GM18499 (cell line): ENCODE measurements at regions not wholly inside any gene's neighbourhood (a gene's known extent, or its start where the extent isn't known, plus 50 kb on each side); places are given as distances from the start of the nearest gene placed in this dataset.
"Not testable (repeated sequence)": the region's sequence is repeated elsewhere in the genome, so short reads cannot be mapped to it uniquely, and the experiment has no call there.

ENCODE experiments used
- ATAC-seq: cut with Tn5 transposase; IDR thresholded peaks from one replicate; pipeline ENCODE4 v1.9.1; 2021; ENCODE audit warnings: moderate number of reproducible peaks; ENCODE audit not compliant: insufficient read depth, unreplicated experiment

- ATAC-seq: no peak
Observed at GRCh38 chr20:43837856-43838702, 76.6 kb upstream of the TOX2 start.

GRCh38 chr20:43836790-43837189 is 77.9 kb upstream of the TOX2 start:
- no peak for ATAC-seq

GRCh38 chr20:43835944-43836508 is 78.6 kb upstream of the TOX2 start:
- ATAC-seq: no peak

- ATAC-seq: no peak
Observed at GRCh38 chr20:43833511-43834395, 80.9 kb upstream of the TOX2 start.

GRCh38 chr20:43832961-43833360 is 81.7 kb upstream of the TOX2 start:
- no peak for ATAC-seq

- ATAC-seq: no peak
Observed at GRCh38 chr20:43832096-43832816, 82.4 kb upstream of the TOX2 start.

DNA sequence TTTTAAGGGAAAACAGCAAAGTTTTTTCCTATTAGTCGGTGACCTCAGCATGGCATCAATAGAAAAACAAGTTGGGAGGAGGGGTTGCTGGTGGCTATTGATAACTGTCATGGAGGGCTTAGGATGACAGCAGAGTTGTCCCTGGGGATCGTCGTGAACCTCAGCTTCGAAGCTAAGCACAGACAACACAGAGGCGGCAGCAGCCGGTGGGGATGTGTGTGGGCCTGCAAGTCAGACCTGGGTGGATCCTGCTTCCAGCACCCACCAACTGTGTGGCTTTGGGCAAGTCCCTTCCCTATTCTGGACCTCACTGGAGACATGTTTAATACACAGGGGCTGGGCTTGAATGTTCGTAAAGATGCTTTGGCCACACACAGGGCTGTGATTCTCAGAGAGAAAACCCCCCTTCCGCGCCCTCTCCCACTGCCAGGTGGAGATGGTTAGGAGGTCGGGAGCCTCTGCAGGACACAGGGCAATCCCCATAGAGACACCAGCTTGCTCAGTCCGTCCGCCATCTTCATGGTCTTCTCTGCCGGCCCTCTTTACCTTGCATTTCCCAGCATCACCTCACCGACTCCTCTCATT is 83.1 kb upstream of the TOX2 start:
- ATAC-seq: no peak

DNA sequence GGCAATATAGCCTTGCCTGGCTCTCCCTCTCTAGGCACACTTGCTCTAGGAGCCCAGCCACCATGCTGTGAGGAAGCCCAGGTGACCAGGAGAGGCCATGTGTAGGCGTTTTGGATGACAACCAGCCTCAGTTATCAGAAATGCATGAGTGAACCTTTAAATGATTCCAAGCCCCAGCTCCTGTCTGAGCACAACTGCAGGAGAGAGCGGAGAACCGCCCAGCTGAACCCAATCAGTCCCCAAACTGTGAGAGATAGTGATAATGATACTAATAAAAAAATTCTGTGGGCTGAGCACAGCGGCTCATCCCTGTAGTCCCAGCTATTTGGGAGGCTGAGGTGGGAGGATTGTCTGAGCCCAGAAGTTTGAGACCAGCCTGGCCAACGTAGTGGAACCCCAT is 83.8 kb upstream of the TOX2 start:
- ATAC-seq: no peak

GRCh38 chr20:43829951-43830690 is 84.5 kb upstream of the TOX2 start:
- ATAC-seq: no peak

GRCh38 chr20:43827940-43828562 is 86.6 kb upstream of the TOX2 start:
- no peak for ATAC-seq

DNA sequence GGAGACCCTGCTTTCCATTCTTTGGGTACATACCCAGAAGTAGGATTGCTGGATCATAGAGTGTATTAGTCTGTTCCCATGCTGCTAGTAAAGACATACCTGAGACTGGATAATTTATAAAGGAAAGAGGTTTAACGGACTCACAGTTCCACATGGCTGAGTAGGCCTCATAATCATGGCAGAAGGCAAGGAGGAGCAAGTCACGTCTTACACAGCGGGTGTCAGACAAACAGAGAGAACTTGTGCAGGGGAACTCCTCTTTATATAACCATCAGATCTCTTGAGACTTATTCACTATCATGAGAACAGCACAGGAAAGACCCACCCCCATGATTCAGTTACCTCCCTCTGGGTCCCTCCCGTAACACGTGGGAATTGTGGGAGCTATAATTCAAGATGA is 87.7 kb upstream of the TOX2 start:
- not testable (repeated sequence) for ATAC-seq

DNA sequence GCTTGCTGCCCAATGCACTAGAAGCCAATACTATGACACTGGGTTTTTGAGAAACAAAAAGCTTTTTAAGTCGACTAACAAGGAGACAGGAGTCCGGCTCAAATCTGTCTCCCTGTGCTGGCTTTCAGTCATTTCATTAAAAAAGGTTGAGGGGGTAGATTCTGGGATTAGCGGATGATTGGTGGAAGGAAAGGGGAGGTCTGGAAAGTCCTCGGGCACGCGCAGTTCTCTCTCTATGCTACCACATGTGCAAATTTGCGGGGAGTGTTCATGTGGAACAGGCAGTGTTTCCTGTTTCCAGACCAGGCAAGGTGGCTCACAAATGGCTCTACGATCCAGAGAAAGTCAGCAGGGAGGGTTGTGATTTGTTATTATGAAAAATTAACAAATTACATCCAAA is 89.1 kb upstream of the TOX2 start:
- no peak for ATAC-seq

DNA sequence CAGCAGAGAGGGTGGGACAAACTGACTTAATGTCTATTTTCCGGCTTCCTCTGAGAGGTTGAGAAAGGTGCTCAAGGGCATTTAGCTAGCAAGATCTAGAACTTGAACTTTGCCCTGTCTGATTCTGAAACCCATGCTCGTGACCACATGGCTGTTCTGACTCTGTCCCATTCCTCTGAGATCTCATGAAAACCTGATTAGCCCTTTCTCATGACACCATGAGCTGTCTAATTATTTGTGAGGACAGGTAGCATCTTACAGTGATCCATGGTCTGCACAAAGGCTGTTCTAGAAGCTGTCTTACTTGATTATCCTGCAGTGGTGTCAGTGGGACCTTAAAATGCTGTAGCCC is 89.6 kb upstream of the TOX2 start:
- ATAC-seq: no peak

DNA sequence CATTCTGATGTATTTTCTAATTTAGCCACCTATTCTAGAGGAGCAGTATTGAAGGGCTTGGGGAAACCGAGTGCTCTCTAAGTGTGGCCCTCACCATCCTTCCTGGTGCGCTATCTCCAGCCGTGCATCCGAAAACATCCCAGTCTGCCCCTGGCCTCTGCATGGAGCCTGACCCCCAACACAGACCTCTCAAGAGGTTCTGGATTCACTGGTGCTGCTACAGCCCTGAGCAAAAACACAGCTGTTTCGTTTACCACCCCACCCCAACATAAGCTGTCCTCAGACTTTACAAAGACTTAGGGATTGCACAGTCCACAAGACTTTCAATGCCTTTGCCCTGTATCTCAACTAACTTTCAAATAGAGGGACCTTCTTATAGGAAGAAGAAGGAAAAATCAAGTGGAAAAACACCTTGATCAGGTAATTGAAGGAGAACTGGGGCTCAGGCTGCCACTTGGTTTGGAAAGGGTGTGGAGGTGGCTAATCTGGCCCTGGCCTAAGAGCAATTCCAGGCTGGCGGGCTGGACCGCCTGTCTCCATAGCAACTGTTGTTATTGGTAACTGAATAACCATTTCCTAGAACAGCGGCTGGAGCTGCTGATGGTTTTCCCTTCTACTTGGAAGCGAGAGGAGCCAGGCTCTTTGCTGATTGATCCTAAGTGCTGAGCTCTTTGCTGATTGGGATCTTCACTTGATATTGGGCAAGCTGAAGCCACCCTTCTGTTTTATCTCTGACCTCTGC is 90.2 kb upstream of the TOX2 start:
- ATAC-seq: no peak

GRCh38 chr20:43821795-43822194 is 92.9 kb upstream of the TOX2 start:
- ATAC-seq: no peak

GRCh38 chr20:43820731-43821330 is 93.8 kb upstream of the TOX2 start:
- ATAC-seq: no peak

DNA sequence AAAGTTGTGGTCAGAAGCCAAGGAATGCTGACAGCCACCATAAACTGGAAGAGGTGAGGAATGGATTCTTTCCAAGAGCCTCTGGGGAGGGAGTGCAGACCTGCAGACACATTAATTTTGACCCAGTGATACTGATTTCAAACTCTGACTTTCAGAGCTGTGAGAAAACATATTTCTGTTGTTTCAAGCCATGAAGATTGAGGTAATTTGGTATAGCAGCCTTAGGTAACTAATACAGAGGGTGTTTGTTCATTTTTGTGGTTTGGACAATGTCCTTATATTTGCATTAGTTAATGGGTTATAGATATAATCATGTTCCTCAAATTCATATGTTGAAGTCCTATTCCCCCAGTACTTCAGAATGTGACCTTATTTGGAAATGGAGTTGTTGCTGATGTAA is 85.4 kb upstream of the GTSF1L start:
- ATAC-seq: no peak

GRCh38 chr20:43809206-43809819 is 82.5 kb upstream of the GTSF1L start:
- no peak for ATAC-seq
